ENCODE measurements at regions not wholly inside any gene's neighbourhood (a gene's known extent, or its start where the extent isn't known, plus 50 kb on each side); places are given as distances from the start of the nearest gene placed in this dataset.

- DNase-seq = no peak
- ChIA-PET CTCF (no interaction called here), POLR2A (no interaction called here)
- no CpG with 5 or more reads among the region's 2 CpGs for whole genome bisulfite sequencing (ENCODE audit: insufficient coverage)
- Histone ChIP-seq H3K4me3 (ENCODE audit: control insufficient read depth in 1 of 7, extremely low read depth in 1 of 7, insufficient read depth in 4 of 7, low read depth in 2 of 7, low read length in 6 of 7) (no peak overlapping the region), H3K4me1 (ENCODE audit: control extremely low read depth in 1 of 4, control insufficient read depth in 4 of 4, insufficient read depth in 4 of 4, low read length in 3 of 4) (peaks cover 0 to 3% (median 1%) of the 10 kb centered on the region in 4 experiments), H3K27ac (ENCODE audit: insufficient read depth in 1 of 2, low read depth in 1 of 2, low read length in 2 of 2, poor library complexity in 1 of 2, severe bottlenecking in 2 of 2) (no peak overlapping the region), H3K36me3 (ENCODE audit: control insufficient read depth in 4 of 4, insufficient read depth in 4 of 4, low read length in 3 of 4) (no peaks in the 10 kb centered on the region), H3K27me3 (replicated peaks in 2 of 5; ENCODE audit: control insufficient read depth in 4 of 5, insufficient read depth in 5 of 5, low read length in 4 of 5) (no peaks in the 10 kb centered on the region), H3K9me3 (ENCODE audit: control extremely low read depth in 1 of 5, control insufficient read depth in 4 of 5, insufficient read depth in 2 of 5, low read depth in 1 of 5, low read length in 4 of 5) (no peaks in the 10 kb centered on the region)
Observed at GRCh38 chr14:43898687-43899086, 608.4 kb downstream of the FSCB start.

GRCh38 chr14:43896044-43896443 lies 611.0 kb downstream of the FSCB start:
- CTCF ChIA-PET = no interaction called here
- no peak overlapping the region for H3K27ac ChIP-seq (ENCODE audit: insufficient read depth in 1 of 2, low read depth in 1 of 2, low read length in 2 of 2, poor library complexity in 1 of 2, severe bottlenecking in 2 of 2)

GRCh38 chr14:43894534-43894933 lies 612.5 kb downstream of the FSCB start:
- no peak overlapping the region for H3K27ac ChIP-seq (ENCODE audit: insufficient read depth in 1 of 2, low read depth in 1 of 2, low read length in 2 of 2, poor library complexity in 1 of 2, severe bottlenecking in 2 of 2)
- no peaks in the 10 kb centered on the region for H3K36me3 ChIP-seq (ENCODE audit: control insufficient read depth in 4 of 4, insufficient read depth in 4 of 4, low read length in 3 of 4)
- H3K4me3 ChIP-seq (ENCODE audit: control insufficient read depth in 1 of 7, extremely low read depth in 1 of 7, insufficient read depth in 4 of 7, low read depth in 2 of 7, low read length in 6 of 7) = no peak overlapping the region
- POLR2A ChIA-PET = no interaction called here
- CTCF ChIA-PET = interaction anchor here (0.9 to 1.0 kb wide), 3 partner anchors 390 to 1784 kb away, joined by 3 to 4 read pairs (median 3); no protein-coding TSS in a partner anchor
- H3K9me3 ChIP-seq (ENCODE audit: control extremely low read depth in 1 of 5, control insufficient read depth in 4 of 5, insufficient read depth in 2 of 5, low read depth in 1 of 5, low read length in 4 of 5) = no peaks in the 10 kb centered on the region
- no peaks in the 10 kb centered on the region for H3K4me1 ChIP-seq (ENCODE audit: control extremely low read depth in 1 of 4, control insufficient read depth in 4 of 4, insufficient read depth in 4 of 4, low read length in 3 of 4)
- no peaks in the 10 kb centered on the region for H3K27me3 ChIP-seq (replicated peaks in 2 of 5; ENCODE audit: control insufficient read depth in 4 of 5, insufficient read depth in 5 of 5, low read length in 4 of 5)
- 20% methylated on average over 1 of the region's 3 CpGs for WGBS (ENCODE audit: insufficient coverage)
- DNase-seq = peak; percentile 15 to 46 (median 43)

More at GRCh38 chr14:43896044-43896443, 611.0 kb downstream of the FSCB start:
- H3K9me3 ChIP-seq (ENCODE audit: control extremely low read depth in 1 of 5, control insufficient read depth in 4 of 5, insufficient read depth in 2 of 5, low read depth in 1 of 5, low read length in 4 of 5) = no peaks in the 10 kb centered on the region
- H3K4me3 ChIP-seq (ENCODE audit: control insufficient read depth in 1 of 7, extremely low read depth in 1 of 7, insufficient read depth in 4 of 7, low read depth in 2 of 7, low read length in 6 of 7) = no peak overlapping the region
- peaks cover 0 to 3% (median 1%) of the 10 kb centered on the region in 4 experiments for H3K4me1 ChIP-seq (ENCODE audit: control extremely low read depth in 1 of 4, control insufficient read depth in 4 of 4, insufficient read depth in 4 of 4, low read length in 3 of 4)
- 100% methylated on average over 1 of the region's 2 CpGs for WGBS (ENCODE audit: insufficient coverage)
- POLR2A ChIA-PET = no interaction called here
- H3K27me3 ChIP-seq (replicated peaks in 2 of 5; ENCODE audit: control insufficient read depth in 4 of 5, insufficient read depth in 5 of 5, low read length in 4 of 5) = no peaks in the 10 kb centered on the region
- DNase-seq = no peak
- H3K36me3 ChIP-seq (ENCODE audit: control insufficient read depth in 4 of 4, insufficient read depth in 4 of 4, low read length in 3 of 4) = no peaks in the 10 kb centered on the region

- no peak for DNase-seq
- Histone ChIP-seq H3K9me3 (ENCODE audit: control extremely low read depth in 1 of 5, control insufficient read depth in 4 of 5, insufficient read depth in 2 of 5, low read depth in 1 of 5, low read length in 4 of 5) (no peaks in the 10 kb centered on the region), H3K27ac (ENCODE audit: insufficient read depth in 1 of 2, low read depth in 1 of 2, low read length in 2 of 2, poor library complexity in 1 of 2, severe bottlenecking in 2 of 2) (no peak overlapping the region), H3K4me3 (ENCODE audit: control insufficient read depth in 1 of 7, extremely low read depth in 1 of 7, insufficient read depth in 4 of 7, low read depth in 2 of 7, low read length in 6 of 7) (no peak overlapping the region), H3K4me1 (ENCODE audit: control extremely low read depth in 1 of 4, control insufficient read depth in 4 of 4, insufficient read depth in 4 of 4, low read length in 3 of 4) (no peaks in the 10 kb centered on the region), H3K36me3 (ENCODE audit: control insufficient read depth in 4 of 4, insufficient read depth in 4 of 4, low read length in 3 of 4) (no peaks in the 10 kb centered on the region), H3K27me3 (replicated peaks in 2 of 5; ENCODE audit: control insufficient read depth in 4 of 5, insufficient read depth in 5 of 5, low read length in 4 of 5) (no peaks in the 10 kb centered on the region)
- ChIA-PET CTCF (no interaction called here), POLR2A (no interaction called here)
- 100% methylated on average over 1 of the region's 2 CpGs for WGBS (ENCODE audit: insufficient coverage)
Observed at GRCh38 chr14:43887523-43887922, 619.6 kb downstream of the FSCB start.

GRCh38 chr14:43877351-43877960 lies 629.6 kb downstream of the FSCB start:
- H3K36me3 ChIP-seq (ENCODE audit: control insufficient read depth in 4 of 4, insufficient read depth in 4 of 4, low read length in 3 of 4) = no peaks in the 10 kb centered on the region
- H3K4me3 ChIP-seq (ENCODE audit: control insufficient read depth in 1 of 7, extremely low read depth in 1 of 7, insufficient read depth in 4 of 7, low read depth in 2 of 7, low read length in 6 of 7) = no peak overlapping the region
- no peaks in the 10 kb centered on the region for H3K9me3 ChIP-seq (ENCODE audit: control extremely low read depth in 1 of 5, control insufficient read depth in 4 of 5, insufficient read depth in 2 of 5, low read depth in 1 of 5, low read length in 4 of 5)
- H3K27ac ChIP-seq (ENCODE audit: insufficient read depth in 1 of 2, low read depth in 1 of 2, low read length in 2 of 2, poor library complexity in 1 of 2, severe bottlenecking in 2 of 2) = no peak overlapping the region
- CTCF ChIA-PET = interaction anchor here (1.3 kb wide), 1 partner anchor 8 kb away, joined by 5 read pairs; no protein-coding TSS in a partner anchor
- WGBS (ENCODE audit: insufficient coverage) = 97% methylated on average over 3 of the region's 3 CpGs
- POLR2A ChIA-PET = no interaction called here
- H3K27me3 ChIP-seq (replicated peaks in 2 of 5; ENCODE audit: control insufficient read depth in 4 of 5, insufficient read depth in 5 of 5, low read length in 4 of 5) = no peaks in the 10 kb centered on the region
- no peaks in the 10 kb centered on the region for H3K4me1 ChIP-seq (ENCODE audit: control extremely low read depth in 1 of 4, control insufficient read depth in 4 of 4, insufficient read depth in 4 of 4, low read length in 3 of 4)
- no peak for DNase-seq

- H3K4me1 ChIP-seq (ENCODE audit: control extremely low read depth in 1 of 4, control insufficient read depth in 4 of 4, insufficient read depth in 4 of 4, low read length in 3 of 4) = no peaks in the 10 kb centered on the region
- H3K27ac ChIP-seq (ENCODE audit: insufficient read depth in 1 of 2, low read depth in 1 of 2, low read length in 2 of 2, poor library complexity in 1 of 2, severe bottlenecking in 2 of 2) = no peak overlapping the region
- H3K4me3 ChIP-seq (ENCODE audit: control insufficient read depth in 1 of 7, extremely low read depth in 1 of 7, insufficient read depth in 4 of 7, low read depth in 2 of 7, low read length in 6 of 7) = no peak overlapping the region
- H3K36me3 ChIP-seq (ENCODE audit: control insufficient read depth in 4 of 4, insufficient read depth in 4 of 4, low read length in 3 of 4) = no peaks in the 10 kb centered on the region
- DNase-seq = no peak
- POLR2A ChIA-PET = no interaction called here
- no peaks in the 10 kb centered on the region for H3K27me3 ChIP-seq (replicated peaks in 2 of 5; ENCODE audit: control insufficient read depth in 4 of 5, insufficient read depth in 5 of 5, low read length in 4 of 5)
- WGBS (ENCODE audit: insufficient coverage) = 100% methylated on average over 2 of the region's 7 CpGs
- H3K9me3 ChIP-seq (ENCODE audit: control extremely low read depth in 1 of 5, control insufficient read depth in 4 of 5, insufficient read depth in 2 of 5, low read depth in 1 of 5, low read length in 4 of 5) = no peaks in the 10 kb centered on the region
- CTCF ChIA-PET = no interaction called here
Observed at GRCh38 chr14:43872752-43873655, 634.1 kb downstream of the FSCB start.

- Histone ChIP-seq H3K36me3 (ENCODE audit: control insufficient read depth in 4 of 4, insufficient read depth in 4 of 4, low read length in 3 of 4) (no peaks in the 10 kb centered on the region), H3K27me3 (replicated peaks in 2 of 5; ENCODE audit: control insufficient read depth in 4 of 5, insufficient read depth in 5 of 5, low read length in 4 of 5) (no peaks in the 10 kb centered on the region), H3K27ac (ENCODE audit: insufficient read depth in 1 of 2, low read depth in 1 of 2, low read length in 2 of 2, poor library complexity in 1 of 2, severe bottlenecking in 2 of 2) (no peak overlapping the region), H3K4me1 (ENCODE audit: control extremely low read depth in 1 of 4, control insufficient read depth in 4 of 4, insufficient read depth in 4 of 4, low read length in 3 of 4) (no peaks in the 10 kb centered on the region), H3K9me3 (ENCODE audit: control extremely low read depth in 1 of 5, control insufficient read depth in 4 of 5, insufficient read depth in 2 of 5, low read depth in 1 of 5, low read length in 4 of 5) (no peaks in the 10 kb centered on the region), H3K4me3 (ENCODE audit: control insufficient read depth in 1 of 7, extremely low read depth in 1 of 7, insufficient read depth in 4 of 7, low read depth in 2 of 7, low read length in 6 of 7) (no peak overlapping the region)
- ChIA-PET POLR2A (no interaction called here), CTCF (interaction anchor here (0.5 to 1.4 kb wide), 2 partner anchors 16 to 320 kb away, joined by 3 read pairs; no protein-coding TSS in a partner anchor)
- WGBS (ENCODE audit: insufficient coverage) = 96% methylated on average over 3 of the region's 5 CpGs
- DNase-seq = no peak
Observed at GRCh38 chr14:43872222-43872621, 634.9 kb downstream of the FSCB start.

Measured in common myeloid progenitor, CD34-positive (primary cell).